HG02943 (cell line): ENCODE measurements at regions not wholly inside any gene's neighbourhood (a gene's known extent, or its start where the extent isn't known, plus 50 kb on each side); places are given as distances from the start of the nearest gene placed in this dataset.

Experiments used
- ATAC-seq: cut with Tn5 transposase; IDR thresholded peaks from one replicate; pipeline ENCODE4 v1.9.1; 2021; ENCODE audit warnings: mild to moderate bottlenecking, low read depth, moderate library complexity; ENCODE audit not compliant: unreplicated experiment

DNA sequence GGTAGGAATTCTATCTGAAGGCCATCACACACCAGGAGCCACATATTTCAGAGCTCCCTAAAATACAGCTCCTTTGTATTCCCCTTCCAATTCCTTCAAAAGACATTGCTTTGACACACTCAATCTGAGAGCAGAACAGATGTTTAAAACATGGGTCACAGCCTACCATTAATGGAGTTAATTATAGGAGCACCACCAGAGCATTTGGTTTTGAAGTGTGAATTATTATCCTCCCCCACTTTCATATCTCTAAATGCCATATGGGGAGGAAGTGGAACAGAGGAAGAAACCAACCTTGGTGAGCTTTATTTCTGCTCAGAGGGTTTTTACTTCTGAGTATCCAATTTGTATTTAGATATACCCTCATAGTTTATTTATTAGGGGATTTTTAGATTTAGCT, 50.7 kb upstream of the TNFRSF21 start:
- ATAC-seq = peak; percentile 59

DNA sequence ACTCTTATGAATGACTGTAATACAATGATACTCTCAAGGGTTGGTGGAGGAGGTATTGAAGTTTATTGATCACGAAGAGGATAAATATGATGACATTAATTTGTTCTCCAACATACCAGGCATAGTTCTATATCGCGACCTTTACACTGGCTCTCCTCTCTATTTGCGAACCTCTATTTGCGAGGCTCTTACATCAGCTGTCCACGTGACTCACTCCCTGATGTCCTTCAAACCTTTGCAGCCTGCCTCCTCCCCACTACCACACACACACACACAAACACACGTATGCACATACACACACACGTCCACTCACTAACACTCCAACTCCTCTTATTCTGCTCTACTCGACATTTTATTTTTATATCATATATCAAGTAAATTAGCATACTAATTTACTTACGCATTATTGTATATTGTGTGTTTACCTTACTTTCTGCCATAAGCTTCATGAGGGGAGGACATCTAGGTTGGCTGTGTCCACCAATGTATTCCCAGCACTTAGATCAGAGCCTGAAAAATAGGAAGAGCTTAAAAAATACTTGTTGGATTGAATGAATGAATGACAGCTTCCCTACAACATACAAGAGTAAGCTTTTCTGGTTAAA, 53.3 kb upstream of the TNFRSF21 start:
- ATAC-seq = no peak

DNA sequence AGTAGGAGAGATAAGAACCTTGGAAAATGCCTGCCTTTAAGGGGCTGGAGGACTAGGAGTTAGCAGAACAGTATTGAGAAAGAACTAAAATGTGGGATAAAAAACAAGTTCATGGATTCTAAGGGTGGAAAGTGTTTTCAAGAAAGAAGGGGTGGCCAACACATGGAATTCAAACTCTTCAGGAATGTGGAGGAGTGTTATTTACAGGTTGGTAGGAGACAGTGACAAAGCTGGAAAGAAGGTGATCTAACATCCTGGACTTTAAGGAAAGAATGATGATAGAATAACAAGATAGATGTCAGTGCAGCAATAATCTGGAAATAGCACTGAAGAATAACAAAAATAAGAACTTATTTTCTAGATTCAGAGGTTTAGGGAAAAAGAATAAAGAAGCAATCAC, 54.0 kb upstream of the TNFRSF21 start:
- no peak for ATAC-seq

DNA sequence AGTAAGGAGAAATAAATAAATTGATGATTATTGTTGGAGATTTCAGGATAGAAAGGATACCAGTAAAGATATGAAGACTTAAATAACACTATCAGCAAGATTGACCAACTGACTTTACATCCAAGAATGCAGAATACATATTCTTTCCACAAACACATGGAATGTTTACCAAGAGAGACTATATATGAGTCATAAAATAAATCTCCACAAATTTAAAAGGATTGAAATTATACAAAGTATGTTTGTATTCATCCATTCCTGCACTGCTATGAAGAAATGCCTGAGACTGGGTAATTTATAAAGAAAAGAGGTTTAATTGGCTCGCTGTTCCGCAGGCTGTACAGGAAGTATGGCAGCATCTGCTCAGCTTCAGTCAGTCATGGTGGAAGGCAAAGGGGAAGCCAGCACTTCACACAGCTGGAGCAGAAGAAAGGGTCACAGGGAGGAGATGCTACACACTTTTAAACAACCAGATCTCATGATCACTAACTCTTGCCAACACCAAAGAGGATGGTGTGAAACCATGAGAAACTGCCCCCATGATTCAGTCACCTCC, 56.7 kb upstream of the TNFRSF21 start:
- no peak for ATAC-seq

DNA sequence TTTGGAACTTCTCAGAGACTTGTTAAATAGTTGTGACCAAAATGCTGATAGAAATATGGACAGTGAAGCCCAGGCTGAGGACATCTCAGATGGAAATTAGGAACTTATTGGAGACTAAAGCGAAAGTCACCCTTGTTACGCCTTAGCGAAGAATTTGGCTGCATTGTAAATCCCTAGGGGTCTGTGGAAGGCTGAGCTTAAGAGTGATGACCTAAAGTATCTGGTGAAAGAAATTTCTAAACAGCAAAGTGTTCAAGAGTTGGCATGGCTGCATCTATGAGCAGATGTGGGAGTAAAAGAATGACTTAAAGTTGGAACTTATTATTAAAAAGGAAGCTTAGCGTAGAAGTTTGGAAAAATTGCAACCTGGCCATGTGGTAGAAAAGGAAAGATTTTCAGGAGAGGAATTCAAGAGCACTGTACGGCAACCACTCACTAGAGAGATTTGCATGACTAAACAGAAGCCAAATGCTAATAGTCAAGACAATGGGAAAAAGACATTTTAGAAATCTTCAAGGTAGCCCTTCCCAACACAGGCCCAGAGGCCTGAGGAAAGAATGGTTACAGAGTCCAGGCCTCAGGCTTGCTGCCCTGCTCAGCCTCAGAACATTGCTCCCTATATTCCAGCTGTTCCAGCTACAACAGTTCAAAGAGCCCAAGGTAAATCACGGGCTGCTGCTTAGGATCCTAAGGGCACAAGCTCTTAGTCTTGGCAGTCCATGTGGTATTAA, 61.6 kb upstream of the TNFRSF21 start:
- no peak for ATAC-seq

DNA sequence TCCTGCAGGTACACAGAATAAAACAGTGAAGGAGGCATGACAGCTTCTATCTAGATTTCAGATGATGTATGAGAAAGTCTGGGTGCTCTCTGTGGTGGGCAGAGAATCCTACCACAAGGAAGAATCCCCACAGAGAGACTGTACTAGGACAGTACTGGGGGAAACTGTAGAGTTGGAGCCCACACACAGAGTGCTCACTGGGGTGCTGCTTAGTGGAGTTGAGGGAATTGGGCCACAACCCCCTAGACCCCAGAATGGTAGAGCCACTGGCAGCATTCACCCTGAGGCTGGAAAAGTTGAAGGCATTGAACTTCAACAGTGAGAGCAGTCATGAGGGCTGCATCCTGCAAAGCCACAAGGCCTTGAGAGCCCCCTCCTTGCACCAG, 62.2 kb upstream of the TNFRSF21 start:
- no peak for ATAC-seq

DNA sequence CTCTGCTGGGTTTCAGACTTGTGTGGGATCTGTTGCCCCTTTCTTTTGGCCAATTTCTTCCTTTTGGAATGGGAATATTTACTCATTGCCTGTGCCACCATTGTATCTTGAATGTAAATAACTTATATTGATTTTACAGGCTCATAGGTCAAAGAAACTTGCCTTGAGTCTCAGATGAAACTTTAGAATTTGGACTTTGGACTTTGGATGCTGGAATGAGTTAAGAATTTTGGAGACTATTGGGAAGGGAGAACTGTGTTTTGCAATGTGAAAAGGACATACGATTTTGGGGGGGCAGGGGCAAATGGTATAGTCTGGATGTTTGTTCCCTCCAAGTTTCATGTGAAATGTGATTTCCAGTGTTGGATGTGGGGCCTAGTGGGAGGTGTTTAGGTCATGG, 62.6 kb upstream of the TNFRSF21 start:
- ATAC-seq = no peak

DNA sequence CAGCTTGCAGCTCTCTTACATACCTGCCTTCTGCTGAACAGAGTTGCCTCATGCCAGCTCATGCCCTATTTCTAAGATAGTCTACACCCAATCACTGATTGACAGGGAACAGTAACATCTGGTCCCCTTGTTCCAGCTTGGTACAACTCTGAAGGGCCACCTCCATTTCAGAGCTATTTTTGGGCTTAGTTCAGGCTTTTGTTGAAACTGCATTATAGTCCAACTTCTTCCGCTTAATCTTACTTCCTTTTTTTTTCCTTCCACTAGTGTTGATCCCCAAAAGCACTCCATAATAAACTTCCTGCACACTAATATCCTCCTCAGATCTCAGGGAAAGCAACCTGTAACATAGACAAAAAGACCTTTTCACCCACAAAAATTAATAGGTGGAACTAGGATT, 65.7 kb upstream of the TNFRSF21 start:
- no peak for ATAC-seq

DNA sequence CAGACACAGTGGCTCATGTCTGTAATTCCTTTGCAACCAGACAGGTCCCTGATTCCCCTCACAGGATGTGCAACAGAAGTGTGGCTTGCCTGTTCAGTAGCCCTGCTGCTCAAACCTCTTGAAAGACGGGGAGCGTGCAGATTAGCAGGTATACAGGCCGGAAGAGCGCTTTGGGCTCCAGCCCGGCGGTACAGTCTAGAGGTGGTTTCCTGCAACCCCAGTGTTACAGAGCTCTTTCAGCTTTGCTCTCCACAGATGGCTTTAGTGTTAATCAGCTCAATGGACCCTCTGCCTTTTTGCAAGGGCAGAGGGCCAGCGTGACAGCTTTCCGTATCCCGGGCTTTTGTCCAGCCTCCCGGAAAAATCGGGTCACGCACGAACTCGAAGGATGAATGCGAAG, 67.2 kb upstream of the TNFRSF21 start:
- ATAC-seq = no peak

DNA sequence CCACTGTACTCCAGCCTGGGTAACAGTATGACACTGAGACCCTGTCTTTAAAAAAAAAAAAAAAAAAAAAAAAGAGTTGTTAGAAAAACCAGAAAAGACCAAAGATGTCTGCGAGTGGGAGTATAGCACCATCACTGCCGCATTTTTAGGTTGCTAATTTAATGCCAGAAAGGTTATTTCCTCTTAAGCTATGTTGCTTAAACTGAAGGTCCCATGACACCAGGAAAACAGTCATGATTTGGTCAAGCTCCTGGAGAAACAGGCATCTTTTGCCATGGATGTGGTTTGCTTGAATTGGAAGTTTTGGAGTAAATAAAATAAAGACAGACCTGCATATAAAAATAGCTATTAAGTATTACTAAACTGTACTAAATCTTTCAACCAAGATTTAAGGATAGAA, 68.3 kb upstream of the TNFRSF21 start:
- ATAC-seq = no peak

DNA sequence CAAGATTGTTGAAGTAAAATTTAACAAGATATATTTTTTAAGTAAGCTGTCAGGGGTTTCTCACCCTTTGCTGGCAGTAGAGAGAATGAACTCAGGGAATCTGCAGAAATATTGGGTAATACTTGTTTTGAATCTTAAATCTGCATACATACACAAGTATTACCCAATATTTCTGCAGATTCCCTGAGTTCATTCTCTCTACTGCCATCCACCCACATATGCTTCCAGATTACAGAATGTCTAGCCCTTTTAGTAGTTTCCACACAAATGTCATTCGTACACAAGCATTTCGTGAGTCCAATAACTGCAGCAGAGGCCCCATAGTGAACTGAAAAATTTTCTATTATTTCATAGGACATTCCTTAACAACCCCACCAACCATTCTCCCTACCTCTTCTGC, 69.6 kb upstream of the TNFRSF21 start:
- no peak for ATAC-seq

DNA sequence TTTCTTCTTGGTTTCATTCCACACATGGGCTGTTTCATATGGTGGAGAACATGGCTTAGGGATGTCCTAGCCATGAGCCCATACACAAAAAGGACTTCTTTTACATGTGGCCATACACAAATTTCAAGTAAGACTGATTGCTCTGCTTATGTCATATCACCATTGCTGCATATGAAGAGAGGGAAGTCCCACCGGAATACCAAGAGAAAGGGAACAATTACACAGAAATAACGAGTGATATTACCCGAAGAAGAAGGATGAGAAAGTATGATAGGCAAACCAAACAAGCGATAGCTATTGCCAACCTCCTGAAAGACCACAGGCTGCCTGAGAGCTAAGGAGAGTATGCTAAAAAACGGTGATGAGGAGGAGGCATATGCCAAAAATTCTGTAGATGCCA, 70.5 kb upstream of the TNFRSF21 start:
- ATAC-seq = no peak

DNA sequence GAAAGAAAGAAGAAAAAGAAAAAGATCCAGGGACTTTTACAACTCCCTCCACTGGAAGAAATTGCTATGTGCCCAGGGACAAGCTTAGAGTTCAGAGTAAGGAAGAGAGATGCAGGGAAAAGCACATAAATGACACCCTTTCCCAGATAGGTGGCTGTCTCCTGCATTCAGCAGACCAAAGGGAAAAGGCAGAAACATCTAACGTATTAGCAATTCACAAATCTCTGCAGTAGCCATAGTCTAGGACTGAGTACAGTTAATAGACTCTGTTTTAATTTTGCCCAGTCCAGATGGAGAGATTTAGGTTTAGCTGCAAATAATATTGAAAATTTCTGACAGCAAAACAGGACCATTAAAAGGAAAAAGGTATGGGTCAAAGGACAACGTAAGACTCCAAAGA, 71.3 kb upstream of the TNFRSF21 start:
- no peak for ATAC-seq

DNA sequence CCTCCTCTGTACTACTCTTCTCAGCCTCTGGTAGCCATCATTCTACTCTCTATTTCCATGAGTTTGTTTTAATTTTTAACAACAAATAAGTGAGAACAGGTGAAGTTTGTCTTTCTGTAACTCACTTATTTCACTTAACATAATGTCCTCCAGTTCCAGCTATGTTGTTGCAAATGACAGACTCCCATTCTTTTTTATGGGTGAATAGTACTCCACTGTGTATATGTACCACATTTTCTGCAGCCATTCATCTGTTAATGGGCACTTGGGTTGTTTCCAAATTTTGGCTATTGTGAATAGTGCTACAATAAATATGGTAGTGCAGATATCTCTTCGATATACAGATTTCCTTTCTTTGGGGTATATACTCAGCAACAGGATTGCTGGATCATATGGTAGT, 73.7 kb upstream of the TNFRSF21 start:
- no peak for ATAC-seq

DNA sequence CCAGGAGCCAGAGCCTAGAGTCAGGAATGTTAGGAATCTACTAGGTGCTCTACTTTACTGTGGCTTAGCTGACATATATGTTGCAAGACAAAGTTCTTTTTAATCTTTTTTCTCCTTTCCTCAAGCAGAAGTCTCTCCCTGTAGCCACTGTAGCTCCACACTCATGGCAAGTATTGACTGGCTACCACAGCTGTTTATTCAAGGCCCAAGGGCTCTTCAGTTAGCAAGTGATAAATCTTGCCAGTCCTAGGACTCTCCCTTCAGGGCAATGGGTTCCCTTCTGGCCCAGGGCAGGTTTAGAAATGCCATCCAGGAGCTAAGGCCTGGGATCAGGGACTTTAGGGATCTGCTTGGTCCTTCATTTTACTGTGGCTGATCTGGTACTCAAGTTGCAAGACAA, 82.0 kb upstream of the TNFRSF21 start:
- no peak for ATAC-seq

DNA sequence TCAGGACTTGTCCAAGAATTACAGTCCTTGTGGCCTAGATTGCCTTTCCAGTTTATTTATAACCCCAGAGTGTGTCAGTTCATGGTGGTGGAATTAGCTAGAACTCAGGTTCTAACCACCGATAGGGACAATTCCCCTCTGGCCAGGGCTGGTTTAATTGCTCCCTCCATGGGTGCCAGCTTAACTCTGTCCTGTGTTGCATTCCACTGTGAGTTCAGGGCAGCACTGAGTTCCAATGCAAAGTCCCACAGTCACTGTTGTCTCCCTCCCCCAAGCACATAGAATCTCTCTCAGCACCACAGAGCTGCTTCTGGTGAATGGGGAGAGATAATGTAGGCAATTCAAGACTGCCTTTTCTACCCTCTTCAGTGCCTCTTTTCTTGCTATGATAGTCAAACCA, 82.5 kb upstream of the TNFRSF21 start:
- ATAC-seq = no peak

DNA sequence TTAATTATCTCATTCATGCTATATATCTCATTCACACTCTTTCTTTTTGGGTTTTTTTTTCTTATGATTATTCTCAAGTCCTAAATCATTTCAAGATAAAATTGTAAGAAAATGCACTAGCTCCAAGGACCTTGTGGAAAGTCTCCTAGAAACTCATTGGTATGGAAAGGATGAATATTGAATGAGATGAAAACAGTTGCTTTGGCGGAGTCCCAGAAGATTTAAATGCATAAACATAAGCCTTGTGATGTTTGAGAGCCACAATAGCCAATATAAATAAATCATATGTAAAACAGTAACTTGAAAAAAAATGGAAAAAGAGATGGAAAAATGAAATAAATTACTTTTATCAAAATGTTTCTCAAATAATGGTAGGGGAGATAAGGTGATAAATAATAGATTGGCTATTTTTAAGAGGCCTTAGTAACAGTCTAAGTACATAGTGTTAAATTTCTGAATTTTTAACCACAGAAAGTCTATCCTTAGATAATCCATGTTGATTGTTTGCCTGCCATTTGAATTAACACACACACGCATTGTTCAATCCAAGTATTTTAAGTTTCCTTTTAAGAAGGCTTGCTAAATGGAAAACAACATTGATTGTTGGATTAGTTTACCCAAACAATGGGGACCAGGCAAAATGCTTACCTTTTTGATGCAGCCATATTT, 81.1 kb upstream of the CD2AP start:
- ATAC-seq = no peak

DNA sequence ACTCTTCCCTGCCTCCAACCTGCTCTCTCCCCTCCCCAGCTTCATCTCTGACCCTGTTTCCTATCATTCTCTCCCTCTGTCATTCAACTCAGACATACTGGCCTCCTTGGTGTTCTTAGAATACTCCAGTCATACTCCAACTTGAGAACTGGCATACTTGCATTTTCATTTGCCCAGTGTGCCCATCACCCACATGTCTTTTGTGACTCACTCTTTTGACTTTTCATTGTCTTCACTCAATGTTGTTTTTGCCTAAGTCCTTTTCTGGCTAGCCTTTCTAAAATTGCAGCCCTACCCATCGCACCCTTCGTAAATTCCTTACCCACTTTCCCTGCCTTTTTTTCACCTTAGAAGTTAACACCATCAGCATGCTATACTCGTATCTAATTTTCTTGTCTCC, 77.0 kb upstream of the CD2AP start:
- ATAC-seq = no peak

DNA sequence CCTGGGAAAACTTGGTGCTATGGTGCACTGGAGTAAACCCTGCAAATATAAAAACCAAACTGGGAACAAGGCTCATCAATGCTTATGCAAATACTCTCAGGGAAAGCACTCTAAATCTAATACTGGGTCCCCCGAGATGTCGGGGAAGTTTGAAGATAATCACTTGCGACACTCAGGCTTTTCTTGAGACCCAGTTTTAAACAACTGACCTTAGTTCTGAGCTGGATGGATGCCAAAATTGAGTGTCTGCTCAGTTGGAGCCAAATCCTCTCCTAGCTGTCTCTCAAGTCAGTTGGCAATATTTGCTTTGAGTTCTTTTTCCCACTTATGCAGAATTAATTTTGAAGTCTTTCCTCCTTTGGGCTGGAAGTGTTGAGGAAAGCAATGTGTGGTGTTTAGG, 75.5 kb upstream of the CD2AP start:
- ATAC-seq = no peak

DNA sequence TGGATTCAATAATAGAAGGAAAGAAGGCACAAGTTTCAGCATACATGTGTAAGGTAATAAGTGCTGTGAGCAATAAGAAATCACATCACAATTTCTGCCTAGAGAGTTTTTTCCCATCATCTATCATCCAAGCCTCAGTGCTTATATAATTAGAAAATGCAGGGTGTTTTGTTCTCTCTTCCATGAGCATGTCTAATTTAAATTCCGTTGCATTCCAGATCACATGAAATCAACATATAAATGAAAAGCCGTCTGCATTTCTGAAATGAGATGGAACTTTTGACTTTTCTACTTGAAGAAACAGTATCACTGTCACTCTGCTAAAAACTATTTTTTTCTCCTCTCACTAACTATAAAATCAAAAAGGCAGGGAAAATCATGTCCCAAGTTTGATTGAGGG, 74.5 kb upstream of the CD2AP start:
- ATAC-seq = no peak

DNA sequence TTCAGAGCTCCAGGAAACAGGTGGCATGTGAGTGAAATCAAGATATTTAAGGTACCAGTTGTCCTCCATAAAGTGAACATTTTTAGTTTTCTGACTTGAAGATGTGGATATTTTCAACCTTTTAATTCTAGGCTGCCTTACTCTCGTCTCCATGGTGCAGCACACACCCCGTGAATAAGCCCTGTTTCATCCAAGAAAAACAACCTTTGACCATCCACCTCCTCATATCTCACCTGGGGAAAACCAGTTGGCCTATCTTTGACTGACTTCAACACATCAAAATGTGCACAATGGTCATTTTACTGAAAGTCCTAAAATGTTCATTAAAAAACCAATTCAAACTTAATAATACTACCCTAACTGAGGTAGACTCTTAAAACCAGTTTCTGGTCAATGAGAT, 73.8 kb upstream of the CD2AP start:
- ATAC-seq = no peak

DNA sequence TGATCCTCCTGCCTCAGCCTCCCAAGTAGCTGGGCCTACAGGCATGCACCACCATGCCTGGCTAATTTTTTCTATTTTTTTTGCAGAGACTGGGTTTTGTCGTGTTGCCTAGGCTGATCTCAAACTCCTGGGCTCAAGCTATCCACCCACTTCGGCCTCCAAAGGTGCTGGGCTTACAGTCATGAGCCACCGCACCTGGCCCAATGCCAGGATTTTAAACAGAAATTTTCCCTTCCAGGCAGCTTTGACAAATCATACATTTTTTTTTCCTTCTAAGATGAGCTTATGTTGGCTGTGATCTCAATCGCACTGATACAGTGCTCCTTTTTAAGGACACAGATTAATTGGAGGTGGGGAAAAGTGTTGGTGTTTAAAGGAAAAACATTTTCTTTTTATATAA, 73.2 kb upstream of the CD2AP start:
- ATAC-seq = no peak
